ENCODE measurements at regions not wholly inside any gene's neighbourhood (a gene's known extent, or its start where the extent isn't known, plus 50 kb on each side); places are given as distances from the start of the nearest gene placed in this dataset.

DNA sequence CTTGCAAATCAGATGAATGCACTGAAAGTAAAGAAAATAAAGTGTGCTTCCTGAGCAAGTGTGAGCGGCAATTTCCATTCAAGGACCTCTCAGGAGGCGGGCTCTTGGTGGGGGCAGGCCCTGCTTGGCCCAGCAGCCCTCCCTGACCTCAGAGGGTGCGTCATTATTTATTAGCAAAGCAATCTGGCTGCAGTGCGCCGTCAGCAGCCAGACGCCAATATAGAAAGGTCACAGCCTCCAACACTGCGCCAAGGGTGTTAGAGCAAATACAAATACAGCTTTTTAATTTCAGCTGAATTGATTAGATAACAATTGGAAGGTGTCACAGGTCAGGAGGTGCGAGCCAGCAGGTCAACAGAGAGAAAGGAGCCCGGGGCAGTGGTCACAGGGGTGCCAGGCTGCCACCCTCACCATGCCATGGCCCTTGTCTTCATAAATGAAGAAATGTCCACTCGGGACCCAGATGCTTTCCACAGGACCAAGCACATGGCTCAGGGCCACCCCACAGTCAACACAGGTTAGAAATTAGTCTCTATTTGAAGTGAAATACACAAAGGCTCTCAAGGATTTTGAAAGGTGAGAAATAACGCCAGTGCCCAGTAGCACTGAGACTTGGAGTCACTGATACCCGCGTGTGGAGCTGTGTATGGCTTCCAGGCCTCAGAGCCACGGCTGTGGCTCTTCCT lies 309.8 kb downstream of the IRX2 start:
- H4K20me1 ChIP-seq (replicated peaks; ENCODE audit: insufficient read depth), result no peaks in the 10 kb centered on the region
- H3K27ac Mint-ChIP-seq, result no peak overlapping the region
- no peaks in the 10 kb centered on the region for H3F3A ChIP-seq (replicated peaks; ENCODE audit: low read depth)
- H3K4me3 Mint-ChIP-seq, result no peak overlapping the region
- no peak overlapping the region for H3K27ac ChIP-seq (ENCODE audit: low read depth)
- H3K27me3 Mint-ChIP-seq (ENCODE audit: insufficient read depth, low read depth, poor library complexity), result peaks cover 1% of the 10 kb centered on the region
- DNase-seq (ENCODE audit: low spot score) (no peak), ATAC-seq (no peak)
- H3K9me3 Mint-ChIP-seq, result peaks cover 3% of the 10 kb centered on the region; the same call in 2 of the 3 replicates
- no peaks in the 10 kb centered on the region for H3K4me1 ChIP-seq (ENCODE audit: insufficient read depth)
- H3K36me3 Mint-ChIP-seq (ENCODE audit: low read depth), result no peaks in the 10 kb centered on the region
- no peaks in the 10 kb centered on the region for H3K36me3 ChIP-seq (ENCODE audit: insufficient read depth)
- 0 out of 2 replicates have a peak, but pooled peaks cover 5% of the 10 kb centered on the region for H3K9me2 ChIP-seq (ENCODE audit: insufficient read depth)
- no peak overlapping the region for H2AFZ ChIP-seq
- no peaks in the 10 kb centered on the region for H3K79me2 ChIP-seq (replicated peaks; ENCODE audit: insufficient read depth)
- no peak overlapping the region for H3K4me3 ChIP-seq
- H3K4me2 ChIP-seq, result no peak overlapping the region
- no peaks in the 10 kb centered on the region; the same call in 2 of the 3 replicates for H3K4me1 Mint-ChIP-seq
- TF ChIP-seq ZNF331 (CRISPR knock-in tag; IDR thresholded peaks at IDR 0.05; ENCODE audit: low read depth) (no peak), ZNF114 (CRISPR knock-in tag; IDR thresholded peaks at IDR 0.05) (no peak), EZH2phosphoT487 (IDR thresholded peaks at IDR 0.05; ENCODE audit: unreplicated experiment) (no peak)
- TF ChIP-seq, protein P1, sequence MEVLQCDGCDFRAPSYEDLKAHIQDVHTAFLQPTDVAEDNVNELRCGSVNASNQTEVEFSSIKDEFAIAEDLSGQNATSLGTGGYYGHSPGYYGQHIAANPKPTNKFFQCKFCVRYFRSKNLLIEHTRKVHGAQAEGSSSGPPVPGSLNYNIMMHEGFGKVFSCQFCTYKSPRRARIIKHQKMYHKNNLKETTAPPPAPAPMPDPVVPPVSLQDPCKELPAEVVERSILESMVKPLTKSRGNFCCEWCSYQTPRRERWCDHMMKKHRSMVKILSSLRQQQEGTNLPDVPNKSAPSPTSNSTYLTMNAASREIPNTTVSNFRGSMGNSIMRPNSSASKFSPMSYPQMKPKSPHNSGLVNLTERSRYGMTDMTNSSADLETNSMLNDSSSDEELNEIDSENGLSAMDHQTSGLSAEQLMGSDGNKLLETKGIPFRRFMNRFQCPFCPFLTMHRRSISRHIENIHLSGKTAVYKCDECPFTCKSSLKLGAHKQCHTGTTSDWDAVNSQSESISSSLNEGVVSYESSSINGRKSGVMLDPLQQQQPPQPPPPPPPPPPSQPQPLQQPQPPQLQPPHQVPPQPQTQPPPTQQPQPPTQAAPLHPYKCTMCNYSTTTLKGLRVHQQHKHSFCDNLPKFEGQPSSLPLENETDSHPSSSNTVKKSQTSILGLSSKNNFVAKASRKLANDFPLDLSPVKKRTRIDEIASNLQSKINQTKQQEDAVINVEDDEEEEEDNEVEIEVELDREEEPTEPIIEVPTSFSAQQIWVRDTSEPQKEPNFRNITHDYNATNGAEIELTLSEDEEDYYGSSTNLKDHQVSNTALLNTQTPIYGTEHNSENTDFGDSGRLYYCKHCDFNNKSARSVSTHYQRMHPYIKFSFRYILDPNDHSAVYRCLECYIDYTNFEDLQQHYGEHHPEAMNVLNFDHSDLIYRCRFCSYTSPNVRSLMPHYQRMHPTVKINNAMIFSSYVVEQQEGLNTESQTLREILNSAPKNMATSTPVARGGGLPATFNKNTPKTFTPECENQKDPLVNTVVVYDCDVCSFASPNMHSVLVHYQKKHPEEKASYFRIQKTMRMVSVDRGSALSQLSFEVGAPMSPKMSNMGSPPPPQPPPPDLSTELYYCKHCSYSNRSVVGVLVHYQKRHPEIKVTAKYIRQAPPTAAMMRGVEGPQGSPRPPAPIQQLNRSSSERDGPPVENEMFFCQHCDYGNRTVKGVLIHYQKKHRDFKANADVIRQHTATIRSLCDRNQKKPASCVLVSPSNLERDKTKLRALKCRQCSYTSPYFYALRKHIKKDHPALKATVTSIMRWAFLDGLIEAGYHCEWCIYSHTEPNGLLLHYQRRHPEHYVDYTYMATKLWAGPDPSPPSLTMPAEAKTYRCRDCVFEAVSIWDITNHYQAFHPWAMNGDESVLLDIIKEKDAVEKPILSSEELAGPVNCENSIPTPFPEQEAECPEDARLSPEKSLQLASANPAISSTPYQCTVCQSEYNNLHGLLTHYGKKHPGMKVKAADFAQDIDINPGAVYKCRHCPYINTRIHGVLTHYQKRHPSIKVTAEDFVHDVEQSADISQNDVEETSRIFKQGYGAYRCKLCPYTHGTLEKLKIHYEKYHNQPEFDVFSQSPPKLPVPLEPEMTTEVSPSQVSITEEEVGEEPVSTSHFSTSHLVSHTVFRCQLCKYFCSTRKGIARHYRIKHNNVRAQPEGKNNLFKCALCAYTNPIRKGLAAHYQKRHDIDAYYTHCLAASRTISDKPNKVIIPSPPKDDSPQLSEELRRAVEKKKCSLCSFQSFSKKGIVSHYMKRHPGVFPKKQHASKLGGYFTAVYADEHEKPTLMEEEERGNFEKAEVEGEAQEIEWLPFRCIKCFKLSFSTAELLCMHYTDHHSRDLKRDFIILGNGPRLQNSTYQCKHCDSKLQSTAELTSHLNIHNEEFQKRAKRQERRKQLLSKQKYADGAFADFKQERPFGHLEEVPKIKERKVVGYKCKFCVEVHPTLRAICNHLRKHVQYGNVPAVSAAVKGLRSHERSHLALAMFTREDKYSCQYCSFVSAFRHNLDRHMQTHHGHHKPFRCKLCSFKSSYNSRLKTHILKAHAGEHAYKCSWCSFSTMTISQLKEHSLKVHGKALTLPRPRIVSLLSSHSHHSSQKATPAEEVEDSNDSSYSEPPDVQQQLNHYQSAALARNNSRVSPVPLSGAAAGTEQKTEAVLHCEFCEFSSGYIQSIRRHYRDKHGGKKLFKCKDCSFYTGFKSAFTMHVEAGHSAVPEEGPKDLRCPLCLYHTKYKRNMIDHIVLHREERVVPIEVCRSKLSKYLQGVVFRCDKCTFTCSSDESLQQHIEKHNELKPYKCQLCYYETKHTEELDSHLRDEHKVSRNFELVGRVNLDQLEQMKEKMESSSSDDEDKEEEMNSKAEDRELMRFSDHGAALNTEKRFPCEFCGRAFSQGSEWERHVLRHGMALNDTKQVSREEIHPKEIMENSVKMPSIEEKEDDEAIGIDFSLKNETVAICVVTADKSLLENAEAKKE (CRISPR knock-in tag; IDR thresholded peaks at IDR 0.05), result no peak
- TF ChIP-seq, protein P2, sequence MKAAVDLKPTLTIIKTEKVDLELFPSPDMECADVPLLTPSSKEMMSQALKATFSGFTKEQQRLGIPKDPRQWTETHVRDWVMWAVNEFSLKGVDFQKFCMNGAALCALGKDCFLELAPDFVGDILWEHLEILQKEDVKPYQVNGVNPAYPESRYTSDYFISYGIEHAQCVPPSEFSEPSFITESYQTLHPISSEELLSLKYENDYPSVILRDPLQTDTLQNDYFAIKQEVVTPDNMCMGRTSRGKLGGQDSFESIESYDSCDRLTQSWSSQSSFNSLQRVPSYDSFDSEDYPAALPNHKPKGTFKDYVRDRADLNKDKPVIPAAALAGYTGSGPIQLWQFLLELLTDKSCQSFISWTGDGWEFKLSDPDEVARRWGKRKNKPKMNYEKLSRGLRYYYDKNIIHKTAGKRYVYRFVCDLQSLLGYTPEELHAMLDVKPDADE (IDR thresholded peaks at IDR 0.05), result no peak
- H3K27me3 ChIP-seq (ENCODE audit: insufficient read depth), result no peaks in the 10 kb centered on the region

Data from GM23338 (cell line).